Type B pancreatic cell (in vitro differentiated cells): ENCODE measurements at regions not wholly inside any gene's neighbourhood (a gene's known extent, or its start where the extent isn't known, plus 50 kb on each side); places are given as distances from the start of the nearest gene placed in this dataset.

Experiments used
- DNase-seq: peaks from one replicate; pipeline ENCODE4 v3.0.0; 2021; ENCODE audit warnings: mixed read lengths; ENCODE audit not compliant: unreplicated experiment; ENCODE audit errors: extremely low spot score
- H3K27ac Mint-ChIP-seq: 2 replicates; pipeline ENCODE4 v1.8.0; 2021; ENCODE audit warnings: mild to moderate bottlenecking, mixed read lengths
- H3K27me3 Mint-ChIP-seq: 2 replicates; pipeline ENCODE4 v1.8.0; 2021; ENCODE audit warnings: mixed read lengths
- H3K36me3 Mint-ChIP-seq: 2 replicates; pipeline ENCODE4 v1.8.0; 2021; ENCODE audit warnings: mixed read lengths
- H3K4me1 Mint-ChIP-seq: one replicate; pipeline ENCODE4 v1.8.0; 2021; ENCODE audit warnings: mixed read lengths; ENCODE audit not compliant: unreplicated experiment
- H3K4me3 Mint-ChIP-seq: 2 replicates; pipeline ENCODE4 v1.8.0; 2021; ENCODE audit warnings: mild to moderate bottlenecking, mixed read lengths
- H3K9me3 Mint-ChIP-seq: 2 replicates; pipeline ENCODE4 v1.8.0; 2021; ENCODE audit warnings: mixed read lengths
- CTCF ChIP-seq: fragments of 200-600 bp; sonication (generic); conservative IDR thresholded peaks from 2 replicates; pipeline ENCODE4 v1.5.0; 2021; ENCODE audit warnings: antibody characterized with exemption, mild to moderate bottlenecking

GRCh38 chr10:10551596-10552301 lies 465.9 kb upstream of the CELF2 start:
- no peak for DNase-seq
- H3K4me3 Mint-ChIP-seq = no peak overlapping the region
- no peaks in the 10 kb centered on the region for H3K9me3 Mint-ChIP-seq
- H3K4me1 Mint-ChIP-seq = peaks cover 8% of the 10 kb centered on the region
- no peaks in the 10 kb centered on the region for H3K36me3 Mint-ChIP-seq
- peaks cover 6% of the 10 kb centered on the region for H3K27me3 Mint-ChIP-seq
- H3K27ac Mint-ChIP-seq = no peak overlapping the region
- no peak for TF ChIP-seq CTCF

DNA sequence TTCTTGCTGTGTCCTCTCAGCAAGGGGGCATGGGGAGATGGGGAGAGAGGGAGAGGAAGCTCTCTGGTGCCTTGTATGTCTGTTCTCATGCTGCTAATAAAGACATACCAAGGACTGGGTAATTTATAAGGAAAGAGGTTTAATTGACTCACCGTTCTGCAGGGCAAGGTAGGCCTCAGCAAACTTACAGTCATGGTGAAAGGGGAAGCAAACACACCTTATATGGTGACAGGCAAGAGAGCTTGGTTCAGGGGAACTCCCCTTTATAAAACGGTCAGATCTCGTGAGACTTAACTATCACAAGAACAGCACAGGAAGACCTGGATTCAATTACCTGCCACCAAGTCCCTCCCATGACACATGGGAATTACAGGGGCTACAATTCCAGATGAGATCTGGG lies 464.7 kb upstream of the CELF2 start:
- Mint-ChIP-seq H3K27me3 (peaks cover 3% of the 10 kb centered on the region), H3K4me1 (peaks cover 8% of the 10 kb centered on the region), H3K4me3 (no peak overlapping the region), H3K27ac (no peak overlapping the region), H3K36me3 (no peaks in the 10 kb centered on the region), H3K9me3 (no peaks in the 10 kb centered on the region)
- TF ChIP-seq CTCF = no peak
- no peak for DNase-seq

- Mint-ChIP-seq H3K9me3 (peaks cover 4% of the 10 kb centered on the region), H3K4me1 (no peaks in the 10 kb centered on the region), H3K27me3 (peaks cover 11% of the 10 kb centered on the region), H3K27ac (no peak overlapping the region), H3K4me3 (no peak overlapping the region), H3K36me3 (no peaks in the 10 kb centered on the region)
- no peak for DNase-seq
- no peak for TF ChIP-seq CTCF
These were observed 453.4 kb upstream of the CELF2 start for GRCh38 chr10:10564081-10564794.

DNA sequence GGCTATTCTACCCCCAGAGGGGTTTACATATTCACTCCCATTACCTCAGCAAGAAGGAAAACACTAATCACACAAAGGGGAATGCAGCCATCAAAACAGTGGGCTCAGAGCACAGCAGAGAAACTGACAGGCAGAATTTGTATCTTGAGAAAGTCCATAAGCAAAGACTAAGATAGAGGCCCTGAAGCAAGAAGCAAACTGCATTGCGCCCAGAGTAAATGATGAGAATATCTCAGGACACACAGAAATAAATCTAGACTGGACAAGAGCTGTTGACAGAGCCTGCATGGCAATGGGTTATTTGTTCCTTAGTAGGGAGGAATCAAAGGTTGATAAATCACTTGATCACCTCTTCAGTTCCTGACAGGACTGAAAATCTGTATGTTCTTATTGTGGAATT lies 440.7 kb upstream of the CELF2 start:
- H3K36me3 Mint-ChIP-seq = no peaks in the 10 kb centered on the region
- DNase-seq = no peak
- H3K9me3 Mint-ChIP-seq = no peaks in the 10 kb centered on the region
- no peaks in the 10 kb centered on the region for H3K4me1 Mint-ChIP-seq
- no peak for TF ChIP-seq CTCF
- H3K27ac Mint-ChIP-seq = no peak overlapping the region
- no peak overlapping the region for H3K4me3 Mint-ChIP-seq
- H3K27me3 Mint-ChIP-seq = peaks cover 3% of the 10 kb centered on the region

DNA sequence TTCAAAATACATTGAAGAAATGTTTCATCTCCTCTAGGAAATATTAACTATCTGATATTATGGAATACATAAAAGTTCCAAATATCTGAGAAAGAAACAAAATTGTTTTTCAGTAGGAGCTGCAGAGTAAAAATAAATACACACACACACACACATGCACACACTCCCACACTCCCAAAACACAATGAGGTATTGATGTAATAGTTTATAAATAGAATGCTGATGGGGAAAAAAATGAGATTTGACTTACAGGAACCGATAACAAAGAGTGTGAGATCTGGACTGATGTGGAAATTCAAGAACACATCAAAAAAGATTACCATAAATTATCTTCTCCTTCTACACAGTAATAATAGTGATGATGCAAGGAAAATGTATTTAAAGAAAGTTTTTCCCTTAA lies 438.0 kb upstream of the CELF2 start:
- Mint-ChIP-seq H3K36me3 (no peaks in the 10 kb centered on the region), H3K4me3 (no peak overlapping the region), H3K9me3 (no peaks in the 10 kb centered on the region), H3K4me1 (no peaks in the 10 kb centered on the region), H3K27me3 (peaks cover 4% of the 10 kb centered on the region), H3K27ac (no peak overlapping the region)
- DNase-seq = no peak
- TF ChIP-seq CTCF = no peak
